CD4-positive, alpha-beta T cell treated with Interleukin-17A for 1 hour (primary cell): ENCODE measurements at regions not wholly inside any gene's neighbourhood (a gene's known extent, or its start where the extent isn't known, plus 50 kb on each side); places are given as distances from the start of the nearest gene placed in this dataset.

Experiments used
- DNase-seq: peaks from one replicate; pipeline ENCODE4 v3.0.0-alpha.2; 2020

DNA sequence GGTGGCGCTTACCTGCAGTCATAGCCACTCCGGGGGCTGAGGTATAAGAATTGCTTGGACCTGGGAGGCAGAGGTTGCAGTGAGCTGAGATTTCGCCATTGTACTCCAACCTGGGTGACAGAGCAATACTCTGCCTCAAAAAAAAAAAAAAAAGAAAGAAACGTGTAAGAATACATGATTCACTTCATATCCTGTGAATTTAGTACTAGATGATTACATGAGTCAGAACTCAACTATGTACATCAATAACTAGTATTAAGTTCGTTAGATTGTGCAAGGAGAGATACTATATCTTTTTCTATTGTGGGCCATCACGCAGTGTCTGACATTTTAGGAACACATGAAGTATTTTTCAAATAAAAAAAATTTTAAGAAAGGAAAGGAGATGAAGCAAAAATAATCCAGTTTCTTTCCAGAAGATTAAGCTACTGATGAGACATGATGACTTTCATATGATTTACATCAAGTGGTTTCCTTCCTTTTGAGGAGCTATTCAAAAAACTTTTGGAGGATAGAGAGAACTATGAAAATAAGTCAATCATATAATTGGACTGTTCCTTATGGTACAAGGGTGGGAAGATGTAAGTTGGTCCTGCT is 64.7 kb upstream of the EXOC1L start:
- DNase-seq, result no peak

GRCh38 chr4:55756208-55756607 is 63.4 kb upstream of the EXOC1L start:
- no peak for DNase-seq

DNA sequence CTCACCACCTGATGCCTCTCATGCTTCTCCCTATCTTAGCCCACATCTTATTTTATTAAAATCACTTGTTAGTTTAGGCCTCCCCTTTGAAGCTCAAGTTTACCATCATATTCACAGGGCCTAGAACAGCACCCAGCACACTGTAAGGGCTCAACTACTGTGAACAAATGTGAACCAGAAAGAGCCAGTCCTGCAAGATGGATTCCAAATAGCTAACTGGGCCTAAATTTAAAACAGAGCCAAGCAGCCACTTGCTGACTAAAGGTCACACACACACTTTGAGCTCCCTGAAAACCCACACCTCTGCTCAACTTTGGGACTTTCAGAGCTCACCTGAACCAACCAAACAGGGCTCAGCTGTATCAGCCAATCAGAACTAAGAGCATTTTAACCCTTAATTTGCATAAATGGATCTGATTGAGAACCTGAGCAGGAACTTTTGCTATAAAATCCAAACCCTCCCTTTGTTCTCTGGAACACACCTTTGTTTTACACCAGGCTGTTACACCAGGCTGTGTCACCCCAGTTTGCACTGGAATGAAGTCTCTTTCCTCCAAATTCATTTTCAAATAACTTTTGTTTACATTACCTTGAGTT is 62.1 kb upstream of the EXOC1L start:
- DNase-seq, result no peak

DNA sequence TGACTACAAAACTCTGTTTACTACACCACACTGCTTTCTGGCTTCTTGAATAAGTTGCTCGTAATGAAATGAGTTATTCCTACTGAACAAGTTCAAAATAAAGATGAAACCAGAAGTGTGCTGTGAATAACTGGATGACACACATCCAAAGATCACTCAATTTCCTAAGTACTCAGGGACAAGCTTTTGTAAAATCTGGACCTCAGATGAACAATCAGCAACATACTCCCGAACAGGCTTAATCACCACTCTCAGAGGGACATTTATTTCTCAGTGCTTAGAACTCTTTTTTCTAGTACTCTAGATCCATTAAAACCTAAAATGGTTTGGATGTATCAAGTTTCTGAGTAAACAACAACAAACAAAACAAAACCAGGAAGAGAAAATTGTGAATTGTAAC is 61.5 kb upstream of the EXOC1L start:
- DNase-seq, result no peak

DNA sequence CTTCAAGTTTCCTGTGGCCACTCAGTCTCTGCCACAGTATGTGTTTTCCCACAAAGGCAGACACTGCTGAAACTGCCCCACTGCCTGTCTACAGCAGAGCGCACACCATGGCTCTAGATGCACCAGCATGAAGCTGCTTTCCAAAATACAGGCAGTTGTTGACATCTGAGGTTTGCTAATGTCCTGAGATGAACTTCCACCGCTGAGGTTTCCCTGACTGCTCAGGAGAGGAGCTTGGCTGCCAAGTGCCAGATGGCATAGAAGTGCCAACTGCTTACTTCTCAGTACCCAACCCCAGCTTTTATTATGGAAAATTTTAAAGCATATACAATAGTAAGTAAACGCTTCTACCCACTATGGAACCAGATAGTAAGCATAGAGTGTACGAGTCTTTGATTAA is 61.0 kb upstream of the EXOC1L start:
- no peak for DNase-seq

DNA sequence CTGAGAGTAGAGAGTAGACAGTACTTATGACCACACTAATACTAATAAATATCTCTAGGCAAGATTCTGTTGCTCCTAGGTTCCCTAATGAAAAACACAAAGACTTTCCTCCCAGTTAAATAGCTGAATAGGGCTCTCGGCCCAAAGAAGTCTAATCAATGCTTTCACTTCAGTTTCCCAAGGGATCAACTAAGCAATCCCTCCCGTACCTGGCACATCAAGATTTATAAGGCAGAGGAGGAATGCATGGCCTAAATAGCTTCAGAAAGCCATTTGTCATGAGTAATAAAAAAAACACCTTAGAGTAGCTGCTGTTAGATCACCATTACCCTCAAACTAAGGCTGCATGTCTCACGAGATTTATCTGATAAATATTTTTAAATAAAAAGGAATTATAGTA is 56.8 kb upstream of the EXOC1L start:
- DNase-seq, result no peak

GRCh38 chr4:55763996-55764395 is 55.6 kb upstream of the EXOC1L start:
- DNase-seq, result no peak

GRCh38 chr4:55765070-55765469 is 54.5 kb upstream of the EXOC1L start:
- DNase-seq, result no peak

- no peak for DNase-seq
Observed at GRCh38 chr4:55768291-55768690, 51.3 kb upstream of the EXOC1L start.
